IMR-90 (cell line): ENCODE measurements at regions not wholly inside any gene's neighbourhood (a gene's known extent, or its start where the extent isn't known, plus 50 kb on each side); places are given as distances from the start of the nearest gene placed in this dataset.

Experiments used
- ATAC-seq: fragments of 200-7000 bp; cut with Tn5 transposase; 2 replicates; pipeline ENCODE4 v1.9.1; 2020; ENCODE audit warnings: low read depth, mild to moderate bottlenecking, moderate library complexity
- BruUV-seq: library from RNA; stranded (reverse); fragments of 400-500 nt; replicated peaks from 2 replicates; lab custom pipeline; 2021; lab: Mats Ljungman, UMichigan
- CTCF ChIA-PET: fragments of 300-600 bp; formaldehyde crosslinking; extraction: SDS; loops from one replicate; lab custom pipeline; 2021; ENCODE audit warnings: antibody characterized with exemption; lab: Yijun Ruan, JAX
- POLR2A ChIA-PET: fragments of 300-600 bp; sonication (Branson Sonifier 250); formaldehyde crosslinking; loops from one replicate; lab custom pipeline; 2022; ENCODE audit warnings: antibody characterized with exemption; ENCODE audit not compliant: unreplicated experiment; lab: Charles Lee
- DNase-seq: peaks from one replicate; pipeline ENCODE4 v3.0.0; 2013
- H2AFZ ChIP-seq: replicated peaks from 2 replicates; pipeline ENCODE3; 2013; ENCODE audit warnings: low read length, mild to moderate bottlenecking; ENCODE audit not compliant: poor library complexity
- H2AK5ac ChIP-seq: 2 replicates; pipeline ENCODE4 v1.6.1; 2013; ENCODE audit warnings: low read depth, low read length, inconsistent platforms
- H2AK9ac ChIP-seq: replicated peaks from 2 replicates; pipeline ENCODE3; 2013; ENCODE audit warnings: mild to moderate bottlenecking, low read depth, low read length, moderate library complexity; ENCODE audit not compliant: poor library complexity
- H2BK120ac ChIP-seq: 2 replicates; pipeline ENCODE4 v1.6.1; 2013; ENCODE audit warnings: low read depth, low read length, inconsistent platforms
- H2BK15ac ChIP-seq: 3 replicates; pipeline ENCODE4 v1.6.1; 2013; ENCODE audit warnings: low read depth, low read length, inconsistent platforms
- H2BK20ac ChIP-seq: 2 replicates; pipeline ENCODE4 v1.6.1; 2013; ENCODE audit warnings: low read depth, mild to moderate bottlenecking, inconsistent platforms, low read length, moderate library complexity
- H2BK5ac ChIP-seq: 2 replicates; pipeline ENCODE4 v1.6.1; 2013; ENCODE audit warnings: mild to moderate bottlenecking, low read depth, low read length, inconsistent platforms; ENCODE audit not compliant: poor library complexity, severe bottlenecking
- H3K14ac ChIP-seq: replicated peaks from 2 replicates; pipeline ENCODE4 v1.6.1; 2013; ENCODE audit warnings: low read depth, low read length, inconsistent platforms
- H3K18ac ChIP-seq: 2 replicates; pipeline ENCODE4 v1.6.1; 2013; ENCODE audit warnings: low read depth, low read length, control low read depth
- H3K23ac ChIP-seq: 2 replicates; pipeline ENCODE4 v1.6.1; 2013; ENCODE audit warnings: low read depth, low read length, inconsistent platforms
- H3K27ac ChIP-seq: 2 replicates; pipeline ENCODE4 v1.5.1; 2013; ENCODE audit warnings: mild to moderate bottlenecking, control low read depth, low read length; ENCODE audit not compliant: insufficient read depth
- H3K27me3 ChIP-seq: 2 replicates; pipeline ENCODE4 v1.6.1; 2013; ENCODE audit warnings: low read length; ENCODE audit not compliant: control insufficient read depth, insufficient read depth
- H3K36me3 ChIP-seq: 2 replicates; pipeline ENCODE4 v1.6.1; 2013; ENCODE audit warnings: low read length, mixed read lengths; ENCODE audit not compliant: control insufficient read depth, insufficient read depth
- H3K4ac ChIP-seq: 2 replicates; pipeline ENCODE4 v1.6.1; 2013; ENCODE audit warnings: low read depth, low read length, inconsistent platforms
- H3K4me1 ChIP-seq: 2 replicates; pipeline ENCODE4 v1.6.1; 2013; ENCODE audit warnings: low read length, mixed read lengths; ENCODE audit not compliant: control insufficient read depth, insufficient read depth
- H3K4me2 ChIP-seq: 2 replicates; pipeline ENCODE4 v1.6.1; 2013; ENCODE audit warnings: low read depth, mild to moderate bottlenecking, control low read depth, low read length, moderate library complexity
- H3K4me3 ChIP-seq: 2 replicates; pipeline ENCODE4 v1.5.1; 2013; ENCODE audit warnings: low read depth, mild to moderate bottlenecking, control low read depth, low read length, moderate library complexity; ENCODE audit not compliant: insufficient read depth
- H3K56ac ChIP-seq: 2 replicates; pipeline ENCODE4 v1.6.1; 2013; ENCODE audit warnings: low read length, inconsistent platforms; ENCODE audit not compliant: insufficient read depth; ENCODE audit errors: extremely low read depth
- H3K79me1 ChIP-seq, 2 experiments: 2 replicates each; pipeline ENCODE4 v1.6.1; 2013; ENCODE audit warnings: low read length in 2 of 2, inconsistent platforms in 1 of 2, low read depth in 1 of 2
- H3K9ac ChIP-seq: 2 replicates; pipeline ENCODE4 v1.6.1; 2013; ENCODE audit warnings: low read depth, low read length, control low read depth
- H3K9me1 ChIP-seq: 2 replicates; pipeline ENCODE4 v1.6.1; 2013; ENCODE audit warnings: low read length, inconsistent platforms; ENCODE audit not compliant: insufficient read depth
- H3K9me3 ChIP-seq: 2 replicates; pipeline ENCODE4 v1.6.1; 2013; ENCODE audit warnings: low read length; ENCODE audit not compliant: control insufficient read depth, insufficient read depth
- H4K20me1 ChIP-seq: 2 replicates; pipeline ENCODE4 v1.6.1; 2013; ENCODE audit warnings: low read length, inconsistent platforms; ENCODE audit not compliant: insufficient read depth
- H4K5ac ChIP-seq: 2 replicates; pipeline ENCODE4 v1.6.1; 2013; ENCODE audit warnings: mild to moderate bottlenecking, low read depth, low read length, control low read depth
- H4K8ac ChIP-seq, 2 experiments: 2 replicates each; pipeline ENCODE4 v1.6.1; 2013; ENCODE audit warnings: low read depth in 2 of 2, low read length in 2 of 2, control low read depth in 1 of 2, inconsistent platforms in 1 of 2
- H4K91ac ChIP-seq: 2 replicates; pipeline ENCODE4 v1.6.1; 2013; ENCODE audit warnings: low read depth, low read length, inconsistent platforms; ENCODE audit not compliant: insufficient read depth
- BHLHE40 ChIP-seq: fragments of 150-350 bp; IDR thresholded peaks from 2 replicates; pipeline ENCODE4 v1.6.1; 2016; ENCODE audit warnings: mild to moderate bottlenecking, low read depth, low read length
- CEBPB ChIP-seq: IDR thresholded peaks from 2 replicates; pipeline ENCODE4 v1.6.1; 2012; ENCODE audit warnings: low read depth, low read length, improper control_type of control experiment
- CHD1 ChIP-seq: IDR thresholded peaks from 2 replicates; pipeline ENCODE4 v1.6.1; 2012; ENCODE audit warnings: low read depth, low read length, improper control_type of control experiment
- FOS ChIP-seq: fragments of 150-350 bp; IDR thresholded peaks from 2 replicates; pipeline ENCODE4 v1.6.1; 2016; ENCODE audit warnings: low read depth, low read length
- MAFK ChIP-seq: IDR thresholded peaks from 2 replicates; pipeline ENCODE4 v1.6.1; 2012; ENCODE audit warnings: low read depth, low read length, improper control_type of control experiment
- MAZ ChIP-seq: IDR thresholded peaks from 2 replicates; pipeline ENCODE4 v1.6.1; 2012; ENCODE audit warnings: low read depth, mild to moderate bottlenecking, low read length, improper control_type of control experiment, moderate library complexity, borderline replicate concordance
- MXI1 ChIP-seq: IDR thresholded peaks from 2 replicates; pipeline ENCODE4 v1.6.1; 2012; ENCODE audit warnings: low read depth, mild to moderate bottlenecking, low read length, moderate library complexity, borderline replicate concordance
- NFE2L2 ChIP-seq: fragments of 150-350 bp; IDR thresholded peaks from 2 replicates; pipeline ENCODE4 v1.6.1; 2016; ENCODE audit warnings: low read depth, mild to moderate bottlenecking, low read length
- POLR2A ChIP-seq: IDR thresholded peaks from 2 replicates; pipeline ENCODE4 v1.6.1; 2012; ENCODE audit warnings: mild to moderate bottlenecking, low read depth, low read length
- RFX5 ChIP-seq: IDR thresholded peaks from 2 replicates; pipeline ENCODE4 v1.8.0; 2012; ENCODE audit warnings: low read depth, mild to moderate bottlenecking, low read length, moderate library complexity
- SMC3 ChIP-seq: fragments of 150-350 bp; IDR thresholded peaks from 2 replicates; pipeline ENCODE4 v1.6.1; 2016; ENCODE audit warnings: low read depth, mild to moderate bottlenecking, antibody characterized with exemption, low read length, moderate library complexity
- WGBS, 2 experiments: methylation state at CpG; one replicate each; pipeline versions ENCODE4 v1.1.5 to v1.1.7; 2013; ENCODE audit warnings: missing lambda C conversion rate in 2 of 2; ENCODE audit not compliant: insufficient read length in 1 of 2; ENCODE audit errors: extremely low coverage in 2 of 2; 5-methylcytosine and 5-hydroxymethylcytosine counted together
- dilution Hi-C: fragments of 300-500 bp; cut with HindIII; formaldehyde crosslinking; loops from one replicate; pipeline ENCODE4 v1.14.3; 2018; ENCODE audit warnings: low sequenced_read_pairs; ENCODE audit not compliant: unreplicated experiment
- in situ Hi-C: fragments of 300-500 bp; cut with MboI; formaldehyde crosslinking; loops from 3 replicates; pipeline ENCODE4 v1.14.3; 2019; ENCODE audit warnings: low sequenced_read_pairs, inconsistent platforms, mixed read lengths
- intact Hi-C: fragments of 100-400 bp; cut with micrococcal nuclease; formaldehyde crosslinking; loops from 2 replicates; pipeline ENCODE4 v1.10.0; 2022
- TF ChIP-seq, protein P1 (sequence below): fragments of 150-350 bp; IDR thresholded peaks from 2 replicates; pipeline ENCODE4 v1.6.1; 2016; ENCODE audit warnings: low read depth, mild to moderate bottlenecking, low read length, moderate library complexity, borderline replicate concordance
- TF ChIP-seq, protein P2 (sequence below): conservative IDR thresholded peaks from 2 replicates; pipeline ENCODE4 v1.5.1; 2012; ENCODE audit warnings: mild to moderate bottlenecking, low read depth, low read length, improper control_type of control experiment

DNA sequence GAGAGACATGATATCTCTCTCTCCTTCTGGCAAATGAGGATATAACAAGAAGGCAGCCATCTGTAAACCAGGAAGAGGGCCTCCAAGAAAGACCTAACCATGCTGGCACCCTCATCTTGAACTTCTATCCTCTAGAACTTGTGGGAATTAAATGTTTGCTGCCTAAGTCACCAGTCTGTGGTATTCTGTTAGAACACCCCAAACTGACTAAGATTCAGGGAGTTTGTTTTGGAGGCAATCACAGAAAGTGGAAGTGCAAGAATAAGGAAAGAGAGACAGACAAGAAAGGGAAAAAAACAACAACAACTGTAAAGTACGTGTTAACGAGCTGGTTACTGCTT lies 114.5 kb upstream of the GOT2 start:
- Histone ChIP-seq H3K14ac (no peak overlapping the region), H3K9ac (no peak overlapping the region), H4K91ac (no peak overlapping the region), H3K4me1 (no peaks in the 10 kb centered on the region), H4K5ac (no peak overlapping the region), H3K23ac (no peak overlapping the region), H3K27me3 (no peaks in the 10 kb centered on the region), H3K9me1 (no peaks in the 10 kb centered on the region), H3K36me3 (no peaks in the 10 kb centered on the region), H3K56ac (no peak overlapping the region), H2BK20ac (no peak overlapping the region), H3K4me3 (no peak overlapping the region), H2BK5ac (no peak overlapping the region), H3K18ac (no peak overlapping the region), H3K9me3 (no peaks in the 10 kb centered on the region), H3K27ac (no peak overlapping the region), H2BK120ac (no peak overlapping the region), H4K20me1 (no peaks in the 10 kb centered on the region), H2AK5ac (no peak overlapping the region), H3K4me2 (no peak overlapping the region), H3K79me1 (no peaks in the 10 kb centered on the region), H4K8ac (no peak overlapping the region), H3K4ac (no peak overlapping the region), H2AK9ac (no peak overlapping the region), H2AFZ (no peak overlapping the region), H2BK15ac (no peak overlapping the region)
- POLR2A ChIA-PET, result no interaction called here
- TF ChIP-seq SMC3 (no peak), RFX5 (no peak), MAFK (no peak), CHD1 (no peak), MAZ (no peak), FOS (no peak), POLR2A (no peak), NFE2L2 (no peak), MXI1 (no peak), BHLHE40 (no peak), CEBPB (no peak)
- TF ChIP-seq, protein P1, sequence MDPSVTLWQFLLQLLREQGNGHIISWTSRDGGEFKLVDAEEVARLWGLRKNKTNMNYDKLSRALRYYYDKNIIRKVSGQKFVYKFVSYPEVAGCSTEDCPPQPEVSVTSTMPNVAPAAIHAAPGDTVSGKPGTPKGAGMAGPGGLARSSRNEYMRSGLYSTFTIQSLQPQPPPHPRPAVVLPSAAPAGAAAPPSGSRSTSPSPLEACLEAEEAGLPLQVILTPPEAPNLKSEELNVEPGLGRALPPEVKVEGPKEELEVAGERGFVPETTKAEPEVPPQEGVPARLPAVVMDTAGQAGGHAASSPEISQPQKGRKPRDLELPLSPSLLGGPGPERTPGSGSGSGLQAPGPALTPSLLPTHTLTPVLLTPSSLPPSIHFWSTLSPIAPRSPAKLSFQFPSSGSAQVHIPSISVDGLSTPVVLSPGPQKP, result no peak
- TF ChIP-seq, protein P2, sequence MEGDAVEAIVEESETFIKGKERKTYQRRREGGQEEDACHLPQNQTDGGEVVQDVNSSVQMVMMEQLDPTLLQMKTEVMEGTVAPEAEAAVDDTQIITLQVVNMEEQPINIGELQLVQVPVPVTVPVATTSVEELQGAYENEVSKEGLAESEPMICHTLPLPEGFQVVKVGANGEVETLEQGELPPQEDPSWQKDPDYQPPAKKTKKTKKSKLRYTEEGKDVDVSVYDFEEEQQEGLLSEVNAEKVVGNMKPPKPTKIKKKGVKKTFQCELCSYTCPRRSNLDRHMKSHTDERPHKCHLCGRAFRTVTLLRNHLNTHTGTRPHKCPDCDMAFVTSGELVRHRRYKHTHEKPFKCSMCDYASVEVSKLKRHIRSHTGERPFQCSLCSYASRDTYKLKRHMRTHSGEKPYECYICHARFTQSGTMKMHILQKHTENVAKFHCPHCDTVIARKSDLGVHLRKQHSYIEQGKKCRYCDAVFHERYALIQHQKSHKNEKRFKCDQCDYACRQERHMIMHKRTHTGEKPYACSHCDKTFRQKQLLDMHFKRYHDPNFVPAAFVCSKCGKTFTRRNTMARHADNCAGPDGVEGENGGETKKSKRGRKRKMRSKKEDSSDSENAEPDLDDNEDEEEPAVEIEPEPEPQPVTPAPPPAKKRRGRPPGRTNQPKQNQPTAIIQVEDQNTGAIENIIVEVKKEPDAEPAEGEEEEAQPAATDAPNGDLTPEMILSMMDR, result no peak
- WGBS, 2 experiments, result no CpG with 5 or more reads among the region's 2 CpGs
- CTCF ChIA-PET, result no interaction called here
- no peak for DNase-seq
- intact Hi-C loops, result loop anchor here (10.0 kb wide), 1 partner anchor 1356 kb away; no protein-coding TSS in a partner anchor
- in situ Hi-C loops, result no loop called here
- no TSS peak for BruUV-seq
- no peak for ATAC-seq
- dilution Hi-C loops, result no loop called here
